Endothelial cell of umbilical vein (primary cell): ENCODE measurements at regions not wholly inside any gene's neighbourhood (a gene's known extent, or its start where the extent isn't known, plus 50 kb on each side); places are given as distances from the start of the nearest gene placed in this dataset.

ENCODE experiments used
- CTCF ChIP-seq, 2 donors: IDR thresholded peaks; 1 replicate in 1 of 2; 2 replicates in 1 of 2; pipeline ENCODE4 v1.5.1; 2011; ENCODE audit warnings: low read length in 2 of 2, mild to moderate bottlenecking in 2 of 2, moderate library complexity in 2 of 2, control low read depth in 1 of 2, inconsistent platforms in 1 of 2, low read depth in 1 of 2; ENCODE audit not compliant: insufficient read depth in 1 of 2; ENCODE audit errors: extremely low read depth in 1 of 2
- MYC ChIP-seq: IDR thresholded peaks from one replicate; pipeline ENCODE4 v1.6.1; 2011; ENCODE audit warnings: mild to moderate bottlenecking, low read depth, low read length
- POLR2A ChIP-seq: IDR thresholded peaks from 2 replicates; pipeline ENCODE4 v1.6.1; 2012; ENCODE audit warnings: low read depth, mild to moderate bottlenecking, control low read depth, low read length

- no peak for TF ChIP-seq POLR2A
- TF ChIP-seq CTCF (IDR thresholded peaks at IDR 0.05; ENCODE audit: extremely low read depth in 1 of 2, insufficient read depth in 1 of 2, low read depth in 1 of 2, low read length in 2 of 2): no peak
- no peak for TF ChIP-seq MYC
Measured at GRCh38 chr1:209123601-209124000, 459.9 kb upstream of the CAMK1G start.
